Loucy (cell line): ENCODE measurements at regions not wholly inside any gene's neighbourhood (a gene's known extent, or its start where the extent isn't known, plus 50 kb on each side); places are given as distances from the start of the nearest gene placed in this dataset.

ENCODE experiments used
- H2AFZ ChIP-seq: fragments of 200-600 bp; sonication (generic); 2 replicates; pipeline ENCODE4 v1.6.0; 2016; ENCODE audit warnings: antibody characterized with exemption, mild to moderate bottlenecking, low read length, moderate library complexity
- H3F3A ChIP-seq: fragments of 200-600 bp; 2 replicates; pipeline ENCODE4 v1.6.0; 2016; ENCODE audit warnings: antibody characterized with exemption, low read depth, mild to moderate bottlenecking
- H3K27me3 ChIP-seq: fragments of 200-600 bp; sonication (generic); 2 replicates; pipeline ENCODE4 v1.6.1; 2014; ENCODE audit warnings: low read length, mild to moderate bottlenecking; ENCODE audit not compliant: insufficient read depth, poor library complexity, severe bottlenecking
- H3K36me3 ChIP-seq: fragments of 200-600 bp; sonication (generic); 2 replicates; pipeline ENCODE4 v1.6.1; 2016; ENCODE audit warnings: low read length; ENCODE audit not compliant: insufficient read depth
- H3K4me1 ChIP-seq: fragments of 200-600 bp; sonication (generic); 2 replicates; pipeline ENCODE4 v1.5.1; 2014; ENCODE audit warnings: low read length, mild to moderate bottlenecking; ENCODE audit not compliant: insufficient read depth, poor library complexity, severe bottlenecking
- H3K4me2 ChIP-seq: fragments of 200-600 bp; sonication (generic); 2 replicates; pipeline ENCODE4 v1.6.0; 2014; ENCODE audit warnings: antibody characterized with exemption, low read length, low read depth, mild to moderate bottlenecking; ENCODE audit not compliant: poor library complexity, severe bottlenecking
- H3K4me3 ChIP-seq: fragments of 200-600 bp; sonication (generic); 2 replicates; pipeline ENCODE4 v1.5.1; 2014; ENCODE audit warnings: low read length, mild to moderate bottlenecking, mixed read lengths; ENCODE audit not compliant: poor library complexity, severe bottlenecking
- H3K79me2 ChIP-seq: fragments of 200-600 bp; sonication (generic); 2 replicates; pipeline ENCODE4 v1.6.1; 2014; ENCODE audit warnings: low read length; ENCODE audit not compliant: insufficient read depth
- H3K9ac ChIP-seq: fragments of 200-600 bp; sonication (generic); 2 replicates; pipeline ENCODE4 v1.6.0; 2014; ENCODE audit warnings: mild to moderate bottlenecking, low read depth, low read length, moderate library complexity; ENCODE audit not compliant: poor library complexity, severe bottlenecking
- H3K9me2 ChIP-seq: fragments of 200-600 bp; sonication (generic); replicated peaks from 2 replicates; pipeline ENCODE4 v1.6.1; 2016; ENCODE audit warnings: low read depth, low read length, mixed read lengths
- H3K9me3 ChIP-seq: fragments of 200-600 bp; sonication (generic); 2 replicates; pipeline ENCODE4 v1.6.1; 2014; ENCODE audit warnings: mild to moderate bottlenecking, antibody characterized with exemption, low read length, low read depth; ENCODE audit not compliant: insufficient read depth
- H4K20me1 ChIP-seq: fragments of 200-600 bp; sonication (generic); 2 replicates; pipeline ENCODE4 v1.6.0; 2014; ENCODE audit warnings: antibody characterized with exemption, low read length, mild to moderate bottlenecking; ENCODE audit not compliant: insufficient read depth, poor library complexity, severe bottlenecking
- EZH2phosphoT487 ChIP-seq: fragments of 200-600 bp; IDR thresholded peaks from 2 replicates; pipeline ENCODE4 v1.6.1; 2018; ENCODE audit warnings: antibody characterized with exemption, mild to moderate bottlenecking, moderate library complexity, borderline replicate concordance
- TF ChIP-seq, protein P1 (sequence below): fragments of 200-600 bp; sonication (generic); conservative IDR thresholded peaks from 2 replicates; pipeline ENCODE4 v1.5.1; 2014; ENCODE audit warnings: mild to moderate bottlenecking, antibody characterized with exemption, low read length

- Histone ChIP-seq H2AFZ (no peak overlapping the region), H4K20me1 (no peaks in the 10 kb centered on the region), H3K9ac (no peak overlapping the region), H3K27me3 (no peaks in the 10 kb centered on the region), H3K4me1 (peaks cover 3% of the 10 kb centered on the region), H3K79me2 (no peaks in the 10 kb centered on the region), H3K36me3 (no peaks in the 10 kb centered on the region), H3K9me2 (no peaks in the 10 kb centered on the region), H3F3A (no peaks in the 10 kb centered on the region), H3K4me2 (no peak overlapping the region), H3K9me3 (no peaks in the 10 kb centered on the region), H3K4me3 (no peak overlapping the region)
- TF ChIP-seq EZH2phosphoT487: no peak
- TF ChIP-seq, protein P1, sequence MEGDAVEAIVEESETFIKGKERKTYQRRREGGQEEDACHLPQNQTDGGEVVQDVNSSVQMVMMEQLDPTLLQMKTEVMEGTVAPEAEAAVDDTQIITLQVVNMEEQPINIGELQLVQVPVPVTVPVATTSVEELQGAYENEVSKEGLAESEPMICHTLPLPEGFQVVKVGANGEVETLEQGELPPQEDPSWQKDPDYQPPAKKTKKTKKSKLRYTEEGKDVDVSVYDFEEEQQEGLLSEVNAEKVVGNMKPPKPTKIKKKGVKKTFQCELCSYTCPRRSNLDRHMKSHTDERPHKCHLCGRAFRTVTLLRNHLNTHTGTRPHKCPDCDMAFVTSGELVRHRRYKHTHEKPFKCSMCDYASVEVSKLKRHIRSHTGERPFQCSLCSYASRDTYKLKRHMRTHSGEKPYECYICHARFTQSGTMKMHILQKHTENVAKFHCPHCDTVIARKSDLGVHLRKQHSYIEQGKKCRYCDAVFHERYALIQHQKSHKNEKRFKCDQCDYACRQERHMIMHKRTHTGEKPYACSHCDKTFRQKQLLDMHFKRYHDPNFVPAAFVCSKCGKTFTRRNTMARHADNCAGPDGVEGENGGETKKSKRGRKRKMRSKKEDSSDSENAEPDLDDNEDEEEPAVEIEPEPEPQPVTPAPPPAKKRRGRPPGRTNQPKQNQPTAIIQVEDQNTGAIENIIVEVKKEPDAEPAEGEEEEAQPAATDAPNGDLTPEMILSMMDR: no peak
Observed at GRCh38 chrX:69019073-69019890, 146.0 kb downstream of the PJA1 start.

- no peak overlapping the region for H3K9ac ChIP-seq
- H2AFZ ChIP-seq: no peak overlapping the region
- H3K9me2 ChIP-seq: no peaks in the 10 kb centered on the region
- H3K4me1 ChIP-seq: peaks cover 3% of the 10 kb centered on the region
- H3K4me3 ChIP-seq: no peak overlapping the region
- no peaks in the 10 kb centered on the region for H3K79me2 ChIP-seq
- TF ChIP-seq EZH2phosphoT487: no peak
- TF ChIP-seq, protein P1: no peak
- no peaks in the 10 kb centered on the region for H3F3A ChIP-seq
- no peaks in the 10 kb centered on the region for H3K9me3 ChIP-seq
- no peaks in the 10 kb centered on the region for H4K20me1 ChIP-seq
- no peaks in the 10 kb centered on the region for H3K36me3 ChIP-seq
- H3K4me2 ChIP-seq: no peak overlapping the region
- H3K27me3 ChIP-seq: no peaks in the 10 kb centered on the region
Observed at GRCh38 chrX:69018416-69019072, 146.7 kb downstream of the PJA1 start.

DNA sequence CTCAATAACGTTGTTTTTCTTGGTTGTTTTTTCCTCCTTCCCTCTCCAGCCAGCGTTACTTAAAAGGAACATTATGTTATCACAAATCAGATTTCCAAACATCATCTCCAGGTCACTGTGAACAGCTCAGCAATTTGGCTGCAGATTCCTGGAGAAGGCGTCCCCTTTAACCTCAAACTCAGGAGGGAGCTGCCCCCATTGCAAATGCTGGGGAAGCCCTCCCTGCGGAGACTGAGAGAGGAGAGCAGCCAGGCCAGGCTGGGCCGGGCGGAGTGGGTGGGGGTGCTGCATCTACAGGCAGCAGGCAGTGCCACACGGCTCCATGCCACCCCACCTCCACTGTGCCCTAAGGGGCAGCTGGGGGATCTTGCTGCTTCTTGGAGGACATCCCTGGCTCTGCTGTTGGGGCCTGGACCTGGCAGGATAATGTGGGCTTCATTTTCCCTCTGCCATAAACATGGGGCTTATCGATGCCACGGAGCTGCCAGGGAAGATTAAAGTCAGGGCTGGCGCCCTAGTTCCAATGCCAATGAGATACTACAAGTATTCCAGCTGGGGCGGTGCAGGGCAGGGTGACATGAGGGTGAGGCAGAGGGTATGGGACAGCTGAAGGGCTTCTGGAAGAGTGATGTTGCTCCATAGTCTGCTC is 148.8 kb downstream of the PJA1 start:
- Histone ChIP-seq H4K20me1 (no peaks in the 10 kb centered on the region), H2AFZ (no peak overlapping the region), H3K4me2 (no peak overlapping the region), H3K27me3 (no peaks in the 10 kb centered on the region), H3K79me2 (no peaks in the 10 kb centered on the region), H3K9ac (no peak overlapping the region), H3K4me1 (peaks cover 3% of the 10 kb centered on the region), H3K9me3 (no peaks in the 10 kb centered on the region), H3K36me3 (no peaks in the 10 kb centered on the region), H3K9me2 (no peaks in the 10 kb centered on the region), H3K4me3 (no peak overlapping the region), H3F3A (no peaks in the 10 kb centered on the region)
- TF ChIP-seq, protein P1: no peak
- no peak for TF ChIP-seq EZH2phosphoT487
